GM12873 (cell line): ENCODE measurements at regions not wholly inside any gene's neighbourhood (a gene's known extent, or its start where the extent isn't known, plus 50 kb on each side); places are given as distances from the start of the nearest gene placed in this dataset.

Experiments
- CTCF ChIP-seq: IDR thresholded peaks from 2 replicates; pipeline ENCODE4 v1.5.1; 2012; ENCODE audit warnings: low read depth, mild to moderate bottlenecking, moderate library complexity, low read length, control low read depth; ENCODE audit not compliant: insufficient read depth; ENCODE audit errors: missing control alignments

GRCh38 chr5:90285581-90285980 is 124.0 kb downstream of the CETN3 start:
- no peak for TF ChIP-seq CTCF

GRCh38 chr5:90284375-90284774 is 125.2 kb downstream of the CETN3 start:
- TF ChIP-seq CTCF, result no peak

- no peak for TF ChIP-seq CTCF
Observed at GRCh38 chr5:90279091-90279490, 130.5 kb downstream of the CETN3 start.

- no peak for TF ChIP-seq CTCF
Observed at GRCh38 chr5:90274216-90274615, 135.3 kb downstream of the CETN3 start.

GRCh38 chr5:90267646-90268045 is 141.9 kb downstream of the CETN3 start:
- no peak for TF ChIP-seq CTCF

GRCh38 chr5:90265545-90265857 is 144.1 kb downstream of the CETN3 start:
- TF ChIP-seq CTCF, result no peak

GRCh38 chr5:90264689-90265544 is 144.6 kb downstream of the CETN3 start:
- TF ChIP-seq CTCF, result peak; percentile 90
